SIG-M5 (cell line): ENCODE measurements at regions not wholly inside any gene's neighbourhood (a gene's known extent, or its start where the extent isn't known, plus 50 kb on each side); places are given as distances from the start of the nearest gene placed in this dataset.

Source experiments
- DNase-seq: peaks from one replicate; lab custom pipeline; 2025; lab: John Stamatoyannopoulos, UW

DNA sequence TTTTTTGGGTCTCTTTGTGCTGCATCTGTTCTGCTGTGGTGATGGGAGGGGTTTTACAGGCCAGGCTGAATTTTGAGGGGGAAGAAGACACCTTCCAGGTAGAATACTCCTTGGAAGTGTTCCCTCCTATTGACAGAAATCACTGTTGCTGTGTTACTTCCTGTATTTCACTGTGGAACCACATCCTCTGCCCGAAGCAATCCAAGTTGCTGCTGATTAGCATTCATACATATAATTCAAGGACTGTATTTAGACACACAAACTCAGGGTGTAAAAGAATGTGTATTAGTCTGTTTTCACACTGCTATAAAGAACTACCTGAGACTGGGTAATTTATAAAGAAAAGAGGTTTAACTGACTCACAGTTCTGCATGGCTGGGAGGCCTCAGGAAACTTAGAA is 50.6 kb upstream of the TMEM244 start:
- DNase-seq: no peak
